T-helper 2 cell (primary cell): ENCODE measurements at regions not wholly inside any gene's neighbourhood (a gene's known extent, or its start where the extent isn't known, plus 50 kb on each side); places are given as distances from the start of the nearest gene placed in this dataset.
A peak's percentile ranks its signal among the peaks of the same experiment; 100 is the strongest.

Experiments used
- DNase-seq, 5 experiments: peaks; one replicate each; pipeline versions ENCODE4 v3.0.0 to v3.0.0-alpha.2; 2012 to 2022

- no peak for DNase-seq
These were observed 54.2 kb upstream of the RGMA start for GRCh38 chr15:93143186-93143585.

- DNase-seq = peak in 2 of 5 experiments; percentile 72 to 88
These were observed 52.4 kb upstream of the RGMA start for GRCh38 chr15:93141371-93141794.

DNA sequence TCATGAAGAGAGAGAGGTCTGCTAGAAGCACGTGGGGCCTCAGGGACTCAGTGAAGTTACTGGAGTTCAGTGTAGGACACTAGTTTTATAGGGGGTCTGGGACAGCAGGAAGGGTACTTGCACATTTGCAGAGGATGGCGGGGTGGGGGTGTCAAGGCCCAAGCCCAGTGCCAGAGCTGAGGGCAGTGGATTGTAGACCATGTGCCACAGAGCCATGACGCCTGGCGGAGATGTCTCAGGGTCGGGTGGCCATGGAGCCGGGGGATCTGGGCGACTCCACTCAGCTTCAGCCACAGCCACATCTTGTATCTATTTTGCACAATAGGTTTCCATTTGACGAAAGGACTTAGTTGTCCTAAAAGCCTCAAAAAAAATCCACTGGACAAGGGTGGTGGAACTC lies 50.4 kb upstream of the RGMA start:
- DNase-seq = no peak

- no peak for DNase-seq
These were observed 49.8 kb upstream of the RGMA start for GRCh38 chr15:93138681-93139250.
